WTC11 (cell line): ENCODE measurements at regions not wholly inside any gene's neighbourhood (a gene's known extent, or its start where the extent isn't known, plus 50 kb on each side); places are given as distances from the start of the nearest gene placed in this dataset.
A peak's percentile ranks its signal among the peaks of the same experiment; 100 is the strongest.

Experiments
- ATAC-seq: fragments of 200-7000 bp; cut with Tn5 transposase; 2 replicates; pipeline ENCODE4 v1.10.0; 2021; ENCODE audit warnings: mild to moderate bottlenecking, moderate library complexity
- CTCF ChIA-PET: fragments of 300-600 bp; sonication (Branson Sonifier 250); formaldehyde crosslinking; loops from one replicate; lab custom pipeline; 2021; ENCODE audit warnings: antibody characterized with exemption; lab: Charles Lee
- POLR2A ChIA-PET: fragments of 350-600 bp; sonication (Branson Sonifier 250); formaldehyde crosslinking; loops from one replicate; lab custom pipeline; 2021; ENCODE audit warnings: antibody characterized with exemption; lab: Charles Lee
- DNase-seq: peaks from one replicate; pipeline ENCODE4 v3.0.0; 2021; ENCODE audit warnings: low spot score
- H3K27ac Mint-ChIP-seq: 2 replicates; pipeline ENCODE4 v1.8.0; 2021; ENCODE audit warnings: mixed read lengths
- H3K27me3 Mint-ChIP-seq: 2 replicates; pipeline ENCODE4 v1.8.0; 2021; ENCODE audit warnings: low read depth, mild to moderate bottlenecking, moderate library complexity, mixed read lengths
- H3K36me3 Mint-ChIP-seq: 2 replicates; pipeline ENCODE4 v1.8.0; 2021; ENCODE audit warnings: mixed read lengths
- H3K4me1 Mint-ChIP-seq: 2 replicates; pipeline ENCODE4 v1.8.0; 2022; ENCODE audit warnings: mixed read lengths
- H3K4me3 Mint-ChIP-seq: 2 replicates; pipeline ENCODE4 v1.8.0; 2021; ENCODE audit warnings: mild to moderate bottlenecking, moderate library complexity, mixed read lengths
- H3K9me3 Mint-ChIP-seq: 2 replicates; pipeline ENCODE4 v1.8.0; 2021; ENCODE audit warnings: mixed read lengths
- ARID4B ChIP-seq: sonication (generic); formaldehyde crosslinking; IDR thresholded peaks from 2 replicates; pipeline ENCODE4 v1.8.0; 2023; ENCODE audit warnings: missing genetic modification reagents, mild to moderate bottlenecking, borderline replicate concordance
- ATF3 ChIP-seq: sonication (generic); formaldehyde crosslinking; conservative IDR thresholded peaks from 2 replicates; pipeline ENCODE4 v1.8.1; 2022; ENCODE audit warnings: mild to moderate bottlenecking, missing genetic modification reagents
- ATF6 ChIP-seq: sonication (generic); formaldehyde crosslinking; IDR thresholded peaks from 2 replicates; pipeline ENCODE4 v1.8.1; 2023; ENCODE audit warnings: mild to moderate bottlenecking, missing genetic modification reagents
- E2F1 ChIP-seq: sonication (generic); formaldehyde crosslinking; IDR thresholded peaks from 2 replicates; pipeline ENCODE4 v1.8.0; 2022; ENCODE audit warnings: mild to moderate bottlenecking, missing genetic modification reagents
- EMX1 ChIP-seq: fragments of 250-450 bp; sonication (Bioruptor Pico); IDR thresholded peaks from 2 replicates; pipeline ENCODE4 v1.8.0; 2021; ENCODE audit warnings: mild to moderate bottlenecking
- FOXK1 ChIP-seq: sonication (generic); formaldehyde crosslinking; IDR thresholded peaks from 2 replicates; pipeline ENCODE4 v1.8.0; 2022; ENCODE audit warnings: mild to moderate bottlenecking, moderate library complexity, missing genetic modification reagents
- GTF2I ChIP-seq: fragments of 250-450 bp; sonication (Bioruptor Pico); conservative IDR thresholded peaks from 2 replicates; pipeline ENCODE4 v1.4.0; 2021; ENCODE audit warnings: mild to moderate bottlenecking
- MXD4 ChIP-seq: fragments of 250-450 bp; sonication (Bioruptor Pico); IDR thresholded peaks from 2 replicates; pipeline ENCODE4 v1.8.0; 2021; ENCODE audit warnings: mild to moderate bottlenecking, moderate library complexity, borderline replicate concordance
- NFATC4 ChIP-seq: fragments of 250-450 bp; sonication (Bioruptor Pico); IDR thresholded peaks from 2 replicates; pipeline ENCODE4 v1.9.0; 2021; ENCODE audit warnings: mild to moderate bottlenecking
- NR2C2 ChIP-seq: sonication (generic); formaldehyde crosslinking; IDR thresholded peaks from 2 replicates; pipeline ENCODE4 v1.8.0; 2022; ENCODE audit warnings: mild to moderate bottlenecking, missing genetic modification reagents
- SMAD3 ChIP-seq: sonication (generic); formaldehyde crosslinking; IDR thresholded peaks from 2 replicates; pipeline ENCODE4 v1.8.0; 2022; ENCODE audit warnings: missing genetic modification reagents, mild to moderate bottlenecking, borderline replicate concordance
- SP1 ChIP-seq: sonication (generic); formaldehyde crosslinking; conservative IDR thresholded peaks from 2 replicates; pipeline ENCODE4 v1.8.1; 2022; ENCODE audit warnings: missing genetic modification reagents
- TP53 ChIP-seq: sonication (generic); formaldehyde crosslinking; IDR thresholded peaks from 2 replicates; pipeline ENCODE4 v1.8.1; 2023; ENCODE audit warnings: mild to moderate bottlenecking, missing genetic modification reagents
- ZBTB43 ChIP-seq: sonication (generic); formaldehyde crosslinking; IDR thresholded peaks from 2 replicates; pipeline ENCODE4 v1.8.1; 2023; ENCODE audit warnings: mild to moderate bottlenecking, missing genetic modification reagents
- ZNF138 ChIP-seq: sonication (generic); formaldehyde crosslinking; conservative IDR thresholded peaks from 2 replicates; pipeline ENCODE4 v1.8.1; 2022; ENCODE audit warnings: mild to moderate bottlenecking, moderate library complexity, missing genetic modification reagents
- ZNF423 ChIP-seq: fragments of 250-450 bp; sonication (Bioruptor Pico); IDR thresholded peaks from 2 replicates; pipeline ENCODE4 v2.1.2; 2022; ENCODE audit warnings: mild to moderate bottlenecking, moderate library complexity
- ZNF512 ChIP-seq: sonication (generic); formaldehyde crosslinking; IDR thresholded peaks from 2 replicates; pipeline ENCODE4 v1.8.1; 2022; ENCODE audit warnings: missing genetic modification reagents, borderline replicate concordance
- ZNF532 ChIP-seq: fragments of 250-450 bp; sonication (Bioruptor Pico); IDR thresholded peaks from 2 replicates; pipeline ENCODE4 v1.9.0; 2021; ENCODE audit warnings: mild to moderate bottlenecking, borderline replicate concordance

GRCh38 chr18:57267368-57267925, 84.9 kb upstream of the ST8SIA3 start:
- Mint-ChIP-seq H3K4me3 (no peak overlapping the region), H3K36me3 (no peaks in the 10 kb centered on the region), H3K9me3 (no peaks in the 10 kb centered on the region), H3K27me3 (no peaks in the 10 kb centered on the region), H3K4me1 (0 out of 2 replicates have a peak, but pooled peaks cover 3% of the 10 kb centered on the region), H3K27ac (no peak overlapping the region)
- ChIA-PET POLR2A (no interaction called here), CTCF (no interaction called here)
- no peak for TF ChIP-seq NR2C2 (CRISPR knock-in tag)
- peak; percentile 85 for TF ChIP-seq ZNF423 (CRISPR knock-in tag)
- no peak for ATAC-seq
- DNase-seq, result no peak

GRCh38 chr18:57269756-57270155, 82.6 kb upstream of the ST8SIA3 start:
- no peak for TF ChIP-seq ZNF532 (CRISPR knock-in tag)
- TF ChIP-seq E2F1, result no peak
- TF ChIP-seq FOXK1 (CRISPR knock-in tag), result no peak
- no peak for TF ChIP-seq ZNF512
- TF ChIP-seq ZBTB43 (CRISPR knock-in tag), result no peak
- TF ChIP-seq NFATC4 (CRISPR knock-in tag), result no peak
- TF ChIP-seq MXD4 (CRISPR knock-in tag), result no peak
- no peak for TF ChIP-seq GTF2I (CRISPR knock-in tag)
- TF ChIP-seq TP53 (CRISPR knock-in tag), result no peak
- TF ChIP-seq ATF6 (CRISPR knock-in tag), result no peak
- no peak for TF ChIP-seq SMAD3 (CRISPR knock-in tag)
- TF ChIP-seq ZNF138 (CRISPR knock-in tag), result no peak
- no peak for TF ChIP-seq ARID4B (CRISPR knock-in tag)
- TF ChIP-seq SP1 (CRISPR knock-in tag), result no peak
- no peak for TF ChIP-seq ATF3 (CRISPR knock-in tag)
- TF ChIP-seq EMX1 (CRISPR knock-in tag), result no peak
- H3K9me3 Mint-ChIP-seq, result no peaks in the 10 kb centered on the region
- CTCF ChIA-PET, result no interaction called here
- H3K27ac Mint-ChIP-seq, result no peak overlapping the region
- POLR2A ChIA-PET, result no interaction called here
- no peak for ATAC-seq
- no peaks in the 10 kb centered on the region for H3K27me3 Mint-ChIP-seq
- DNase-seq, result no peak
- H3K4me3 Mint-ChIP-seq, result no peak overlapping the region
- H3K4me1 Mint-ChIP-seq, result 0 out of 2 replicates have a peak, but pooled peaks cover 3% of the 10 kb centered on the region
- H3K36me3 Mint-ChIP-seq, result no peaks in the 10 kb centered on the region
